ENCODE measurements at regions not wholly inside any gene's neighbourhood (a gene's known extent, or its start where the extent isn't known, plus 50 kb on each side); places are given as distances from the start of the nearest gene placed in this dataset.

GRCh38 chr13:21320642-21321034 lies 138.5 kb downstream of the ZDHHC20 start:
- Histone ChIP-seq H3K27ac (ENCODE audit: low read length) (no peak overlapping the region), H3K36me3 (ENCODE audit: control insufficient read depth, insufficient read depth, low read length) (peaks cover 2% of the 10 kb centered on the region), H3K4me3 (ENCODE audit: low read length) (no peak overlapping the region), H3K9me3 (ENCODE audit: control insufficient read depth, insufficient read depth, low read length) (no peaks in the 10 kb centered on the region), H3K4me1 (ENCODE audit: control insufficient read depth, insufficient read depth, low read length) (peaks cover 1% of the 10 kb centered on the region), H3K27me3 (ENCODE audit: control insufficient read depth, insufficient read depth, low read length) (no peaks in the 10 kb centered on the region)
- H3K27ac Mint-ChIP-seq, result no peak overlapping the region
- intact Hi-C loops (cut with micrococcal nuclease), result no loop called here
- H3K36me3 Mint-ChIP-seq, result no peaks in the 10 kb centered on the region
- WGBS (ENCODE audit: insufficient coverage), result 89% methylated on average over 8 of the region's 8 CpGs
- no peak for TF ChIP-seq CTCF (IDR thresholded peaks at IDR 0.05)
- H3K9me3 Mint-ChIP-seq, result no peaks in the 10 kb centered on the region
- no peak for DNase-seq
- peaks cover 1 to 10% of the 10 kb centered on the region in 2 donors for H3K4me1 Mint-ChIP-seq
- ATAC-seq, result no peak
- no peak overlapping the region for H3K4me3 Mint-ChIP-seq
- no peaks in the 10 kb centered on the region for H3K27me3 Mint-ChIP-seq (ENCODE audit: low read depth in 2 of 2)

- Histone ChIP-seq H3K4me1 (ENCODE audit: control insufficient read depth, insufficient read depth, low read length) (peaks cover 5% of the 10 kb centered on the region), H3K36me3 (ENCODE audit: control insufficient read depth, insufficient read depth, low read length) (peaks cover 2% of the 10 kb centered on the region), H3K27ac (ENCODE audit: low read length) (no peak overlapping the region), H3K27me3 (ENCODE audit: control insufficient read depth, insufficient read depth, low read length) (no peaks in the 10 kb centered on the region), H3K4me3 (ENCODE audit: low read length) (no peak overlapping the region), H3K9me3 (ENCODE audit: control insufficient read depth, insufficient read depth, low read length) (no peaks in the 10 kb centered on the region)
- DNase-seq (no peak), ATAC-seq (no peak)
- no peaks in the 10 kb centered on the region for H3K36me3 Mint-ChIP-seq
- no peaks in the 10 kb centered on the region for H3K9me3 Mint-ChIP-seq
- no peak overlapping the region for H3K4me3 Mint-ChIP-seq
- 92% methylated on average over 7 of the region's 7 CpGs for WGBS (ENCODE audit: insufficient coverage)
- intact Hi-C loops (cut with micrococcal nuclease), result no loop called here
- peaks cover 5 to 12% of the 10 kb centered on the region in 2 donors for H3K4me1 Mint-ChIP-seq
- TF ChIP-seq CTCF (IDR thresholded peaks at IDR 0.05), result no peak
- H3K27me3 Mint-ChIP-seq (ENCODE audit: low read depth in 2 of 2), result no peaks in the 10 kb centered on the region
- no peak overlapping the region for H3K27ac Mint-ChIP-seq
Observed at GRCh38 chr13:21321269-21321668, 137.8 kb downstream of the ZDHHC20 start.

- Histone ChIP-seq H3K4me3 (ENCODE audit: low read length) (no peak overlapping the region), H3K36me3 (ENCODE audit: control insufficient read depth, insufficient read depth, low read length) (peaks cover 2% of the 10 kb centered on the region), H3K4me1 (ENCODE audit: control insufficient read depth, insufficient read depth, low read length) (peaks cover 10% of the 10 kb centered on the region), H3K27ac (ENCODE audit: low read length) (no peak overlapping the region), H3K27me3 (ENCODE audit: control insufficient read depth, insufficient read depth, low read length) (no peaks in the 10 kb centered on the region), H3K9me3 (ENCODE audit: control insufficient read depth, insufficient read depth, low read length) (no peaks in the 10 kb centered on the region)
- H3K9me3 Mint-ChIP-seq, result no peaks in the 10 kb centered on the region
- ATAC-seq, result no peak
- intact Hi-C loops (cut with micrococcal nuclease), result no loop called here
- WGBS (ENCODE audit: insufficient coverage), result 79% methylated on average over 11 of the region's 11 CpGs
- no peaks in the 10 kb centered on the region for H3K36me3 Mint-ChIP-seq
- TF ChIP-seq CTCF (IDR thresholded peaks at IDR 0.05), result no peak
- H3K27me3 Mint-ChIP-seq (ENCODE audit: low read depth in 2 of 2), result no peaks in the 10 kb centered on the region
- H3K4me3 Mint-ChIP-seq, result no peak overlapping the region
- no peak for DNase-seq
- H3K4me1 Mint-ChIP-seq, result peaks cover 5 to 9% of the 10 kb centered on the region in 2 donors
- H3K27ac Mint-ChIP-seq, result no peak overlapping the region
Observed at GRCh38 chr13:21322327-21322965, 136.7 kb downstream of the ZDHHC20 start.

All from natural killer cell (primary cell).